ENCODE measurements at regions not wholly inside any gene's neighbourhood (a gene's known extent, or its start where the extent isn't known, plus 50 kb on each side); places are given as distances from the start of the nearest gene placed in this dataset.

GRCh38 chr16:49081086-49081485 lies 200.6 kb downstream of the CBLN1 start:
- TF ChIP-seq CTCF (conservative IDR thresholded peaks at IDR 0.05 in 1 of 2, IDR thresholded peaks at IDR 0.05 in 1 of 2; ENCODE audit: low read depth in 1 of 2, low read length in 2 of 2): no peak
- no peak for TF ChIP-seq EZH2 (IDR thresholded peaks at IDR 0.05; ENCODE audit: low read length, missing control alignments)
- H3K27me3 ChIP-seq (ENCODE audit: control insufficient read depth, insufficient read depth, low read length): no peaks in the 10 kb centered on the region
- no peak overlapping the region for H3K27ac ChIP-seq (ENCODE audit: insufficient read depth, low read length)
- no peak for DNase-seq (ENCODE audit: low read depth in 2 of 2)
- H3K79me2 ChIP-seq (ENCODE audit: control insufficient read depth, insufficient read depth, low read length): no peaks in the 10 kb centered on the region
- H3K4me1 ChIP-seq (ENCODE audit: control insufficient read depth, extremely low read depth, insufficient read depth, low read length): no peaks in the 10 kb centered on the region
- no peaks in the 10 kb centered on the region for H4K20me1 ChIP-seq (ENCODE audit: control insufficient read depth, extremely low read depth, insufficient read depth, low read length)
- no peak overlapping the region for H2AFZ ChIP-seq (ENCODE audit: low read length)
- no peak overlapping the region for H3K4me3 ChIP-seq (replicated peaks in 1 of 4; ENCODE audit: control extremely low read depth in 1 of 4, insufficient read depth in 1 of 4, low read depth in 3 of 4, low read length in 4 of 4)
- no peaks in the 10 kb centered on the region for H3K36me3 ChIP-seq (ENCODE audit: control insufficient read depth, insufficient read depth, low read length)
- no peak overlapping the region for H3K4me2 ChIP-seq (ENCODE audit: extremely low read depth, insufficient read depth, low read length)
- no peak overlapping the region for H3K9ac ChIP-seq (ENCODE audit: insufficient read depth, low read length)
- no peaks in the 10 kb centered on the region for H3K9me3 ChIP-seq (ENCODE audit: control insufficient read depth, insufficient read depth, low read depth, low read length)

DNA sequence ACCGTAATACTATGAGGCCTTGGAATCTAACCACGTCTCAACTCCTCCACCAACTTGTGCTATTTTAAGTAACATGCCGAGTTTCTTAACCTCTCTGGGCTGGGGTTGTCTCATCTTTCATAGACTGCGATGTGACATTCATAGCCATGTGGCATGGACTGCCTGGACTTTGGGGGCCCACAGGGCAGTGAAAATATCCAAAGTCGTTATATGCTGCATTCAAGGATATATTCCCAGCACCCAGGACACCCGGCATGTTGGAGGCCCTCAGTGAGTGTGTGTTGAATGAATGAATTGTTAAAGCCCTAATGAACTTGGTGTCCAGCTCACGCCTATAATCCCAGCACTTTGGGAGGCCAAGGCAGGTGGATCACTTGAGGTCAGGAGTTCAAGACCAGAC lies 203.1 kb downstream of the CBLN1 start:
- Histone ChIP-seq H3K36me3 (ENCODE audit: control insufficient read depth, insufficient read depth, low read length) (no peaks in the 10 kb centered on the region), H3K9ac (ENCODE audit: insufficient read depth, low read length) (no peak overlapping the region), H3K9me3 (ENCODE audit: control insufficient read depth, insufficient read depth, low read depth, low read length) (no peaks in the 10 kb centered on the region), H2AFZ (ENCODE audit: low read length) (no peak overlapping the region), H3K27me3 (ENCODE audit: control insufficient read depth, insufficient read depth, low read length) (no peaks in the 10 kb centered on the region), H3K27ac (ENCODE audit: insufficient read depth, low read length) (no peak overlapping the region), H3K4me1 (ENCODE audit: control insufficient read depth, extremely low read depth, insufficient read depth, low read length) (no peaks in the 10 kb centered on the region), H3K79me2 (ENCODE audit: control insufficient read depth, insufficient read depth, low read length) (no peaks in the 10 kb centered on the region), H4K20me1 (ENCODE audit: control insufficient read depth, extremely low read depth, insufficient read depth, low read length) (no peaks in the 10 kb centered on the region), H3K4me3 (replicated peaks in 1 of 4; ENCODE audit: control extremely low read depth in 1 of 4, insufficient read depth in 1 of 4, low read depth in 3 of 4, low read length in 4 of 4) (no peak overlapping the region), H3K4me2 (ENCODE audit: extremely low read depth, insufficient read depth, low read length) (no peak overlapping the region)
- TF ChIP-seq EZH2 (IDR thresholded peaks at IDR 0.05; ENCODE audit: low read length, missing control alignments) (no peak), CTCF (conservative IDR thresholded peaks at IDR 0.05 in 1 of 2, IDR thresholded peaks at IDR 0.05 in 1 of 2; ENCODE audit: low read depth in 1 of 2, low read length in 2 of 2) (no peak)
- no peak for DNase-seq (ENCODE audit: low read depth in 2 of 2)

- H3K9ac ChIP-seq (ENCODE audit: insufficient read depth, low read length): no peak overlapping the region
- no peak overlapping the region for H3K27ac ChIP-seq (ENCODE audit: insufficient read depth, low read length)
- H3K9me3 ChIP-seq (ENCODE audit: control insufficient read depth, insufficient read depth, low read depth, low read length): no peaks in the 10 kb centered on the region
- H3K36me3 ChIP-seq (ENCODE audit: control insufficient read depth, insufficient read depth, low read length): no peaks in the 10 kb centered on the region
- no peaks in the 10 kb centered on the region for H3K27me3 ChIP-seq (ENCODE audit: control insufficient read depth, insufficient read depth, low read length)
- H3K4me3 ChIP-seq (replicated peaks in 1 of 4; ENCODE audit: control extremely low read depth in 1 of 4, insufficient read depth in 1 of 4, low read depth in 3 of 4, low read length in 4 of 4): no peak overlapping the region
- no peak overlapping the region for H2AFZ ChIP-seq (ENCODE audit: low read length)
- TF ChIP-seq EZH2 (IDR thresholded peaks at IDR 0.05; ENCODE audit: low read length, missing control alignments) (no peak), CTCF (conservative IDR thresholded peaks at IDR 0.05 in 1 of 2, IDR thresholded peaks at IDR 0.05 in 1 of 2; ENCODE audit: low read depth in 1 of 2, low read length in 2 of 2) (no peak)
- H3K4me1 ChIP-seq (ENCODE audit: control insufficient read depth, extremely low read depth, insufficient read depth, low read length): no peaks in the 10 kb centered on the region
- DNase-seq (ENCODE audit: low read depth in 2 of 2): no peak
- no peaks in the 10 kb centered on the region for H4K20me1 ChIP-seq (ENCODE audit: control insufficient read depth, extremely low read depth, insufficient read depth, low read length)
- H3K4me2 ChIP-seq (ENCODE audit: extremely low read depth, insufficient read depth, low read length): no peak overlapping the region
- no peaks in the 10 kb centered on the region for H3K79me2 ChIP-seq (ENCODE audit: control insufficient read depth, insufficient read depth, low read length)
These were observed 203.5 kb downstream of the CBLN1 start for GRCh38 chr16:49078104-49078503.

Measured in fibroblast of lung (primary cell).